Retinal pigment epithelial cell (primary cell): ENCODE measurements at regions not wholly inside any gene's neighbourhood (a gene's known extent, or its start where the extent isn't known, plus 50 kb on each side); places are given as distances from the start of the nearest gene placed in this dataset.

Experiments
- DNase-seq: peaks from one replicate; pipeline ENCODE4 v3.0.0-alpha.2; 2010; ENCODE audit warnings: low read depth
- H3K4me3 ChIP-seq: 2 replicates; pipeline ENCODE4 v1.5.1; 2011; ENCODE audit warnings: mild to moderate bottlenecking, low read length, control low read depth, moderate library complexity
- TF ChIP-seq, protein P1 (sequence below): conservative IDR thresholded peaks from 2 replicates; pipeline ENCODE4 v1.5.1; 2011; ENCODE audit warnings: low read depth, low read length, control low read depth, inconsistent platforms

DNA sequence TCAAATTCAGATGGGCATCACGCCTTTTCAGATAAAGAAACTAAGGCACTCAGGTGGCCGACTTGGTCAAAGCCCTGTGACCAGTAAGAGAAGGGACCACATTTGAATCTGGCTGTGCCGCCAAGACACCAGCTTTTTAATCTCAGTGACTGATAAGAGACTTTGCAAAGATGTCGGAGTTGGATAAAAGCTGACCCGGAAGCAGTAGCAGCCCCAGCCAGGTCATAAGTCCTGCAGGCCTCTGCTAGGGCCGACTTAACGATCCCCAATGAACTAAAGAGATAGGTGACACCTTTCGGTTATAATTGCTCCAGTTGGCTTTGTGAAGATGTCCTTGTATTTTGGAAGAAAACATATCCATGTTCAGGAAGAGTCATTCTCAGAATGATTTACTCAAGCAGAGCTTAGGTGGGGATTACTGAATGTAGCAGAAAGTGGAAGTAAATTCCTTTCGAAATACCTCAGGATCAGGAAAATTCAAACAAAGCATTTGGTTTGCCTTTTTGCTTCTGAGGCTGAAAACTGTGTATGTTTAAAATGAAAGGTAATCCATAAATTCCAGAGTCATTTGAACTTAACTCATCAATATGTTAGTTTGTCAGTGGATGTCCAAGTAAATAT is 164.2 kb upstream of the PITRM1 start:
- no peak for DNase-seq
- H3K4me3 ChIP-seq = no peak overlapping the region
- TF ChIP-seq, protein P1, sequence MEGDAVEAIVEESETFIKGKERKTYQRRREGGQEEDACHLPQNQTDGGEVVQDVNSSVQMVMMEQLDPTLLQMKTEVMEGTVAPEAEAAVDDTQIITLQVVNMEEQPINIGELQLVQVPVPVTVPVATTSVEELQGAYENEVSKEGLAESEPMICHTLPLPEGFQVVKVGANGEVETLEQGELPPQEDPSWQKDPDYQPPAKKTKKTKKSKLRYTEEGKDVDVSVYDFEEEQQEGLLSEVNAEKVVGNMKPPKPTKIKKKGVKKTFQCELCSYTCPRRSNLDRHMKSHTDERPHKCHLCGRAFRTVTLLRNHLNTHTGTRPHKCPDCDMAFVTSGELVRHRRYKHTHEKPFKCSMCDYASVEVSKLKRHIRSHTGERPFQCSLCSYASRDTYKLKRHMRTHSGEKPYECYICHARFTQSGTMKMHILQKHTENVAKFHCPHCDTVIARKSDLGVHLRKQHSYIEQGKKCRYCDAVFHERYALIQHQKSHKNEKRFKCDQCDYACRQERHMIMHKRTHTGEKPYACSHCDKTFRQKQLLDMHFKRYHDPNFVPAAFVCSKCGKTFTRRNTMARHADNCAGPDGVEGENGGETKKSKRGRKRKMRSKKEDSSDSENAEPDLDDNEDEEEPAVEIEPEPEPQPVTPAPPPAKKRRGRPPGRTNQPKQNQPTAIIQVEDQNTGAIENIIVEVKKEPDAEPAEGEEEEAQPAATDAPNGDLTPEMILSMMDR = no peak

DNA sequence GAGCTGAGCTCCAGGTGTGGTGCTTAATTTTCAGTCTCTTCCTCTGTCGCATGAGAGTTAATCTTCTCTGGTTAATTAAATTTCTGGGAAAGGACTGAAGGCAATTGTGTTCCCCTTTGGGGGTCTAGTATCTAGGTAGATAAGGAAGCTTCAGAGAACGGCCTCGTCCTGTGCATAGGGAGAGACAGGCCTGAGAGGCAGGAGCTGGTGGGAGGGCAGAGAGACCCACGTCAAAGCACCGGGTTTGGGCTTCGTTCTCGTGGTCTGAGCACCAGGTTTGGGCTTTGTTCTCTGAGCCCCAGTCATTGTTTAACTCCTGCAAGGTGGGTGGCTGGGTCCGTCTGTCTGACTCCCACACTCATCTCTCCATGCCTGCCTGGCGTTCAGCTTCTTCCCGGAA is 160.8 kb upstream of the PITRM1 start:
- TF ChIP-seq, protein P1 = no peak
- no peak overlapping the region for H3K4me3 ChIP-seq
- DNase-seq = no peak

DNA sequence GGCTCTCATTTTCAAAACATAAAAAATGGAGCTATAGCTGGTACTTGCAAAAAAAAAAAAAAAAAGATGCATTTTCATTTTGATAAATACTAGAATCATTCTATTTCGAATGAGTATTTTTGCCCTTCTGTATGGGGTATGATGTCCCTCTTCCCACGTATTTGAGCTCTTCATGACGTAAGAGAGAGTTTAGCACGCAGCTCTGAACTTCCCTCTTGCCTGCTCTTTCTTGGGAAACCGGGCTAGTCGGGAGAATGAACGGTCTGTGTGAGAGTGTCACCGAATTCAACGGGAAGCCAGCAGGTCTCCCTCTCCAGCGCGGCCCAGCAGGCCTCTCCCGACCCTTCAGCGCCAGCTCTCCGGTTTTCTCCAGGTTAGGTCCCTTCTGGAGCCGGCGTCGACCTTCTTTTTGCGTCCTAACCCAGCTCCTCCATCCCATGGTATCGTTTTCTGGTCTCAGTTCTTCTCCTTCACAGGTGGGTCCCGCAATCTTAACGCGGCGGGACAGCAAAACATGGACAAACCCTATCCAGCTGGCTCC is 159.2 kb upstream of the PITRM1 start:
- no peak overlapping the region for H3K4me3 ChIP-seq
- TF ChIP-seq, protein P1 = no peak
- no peak for DNase-seq

DNA sequence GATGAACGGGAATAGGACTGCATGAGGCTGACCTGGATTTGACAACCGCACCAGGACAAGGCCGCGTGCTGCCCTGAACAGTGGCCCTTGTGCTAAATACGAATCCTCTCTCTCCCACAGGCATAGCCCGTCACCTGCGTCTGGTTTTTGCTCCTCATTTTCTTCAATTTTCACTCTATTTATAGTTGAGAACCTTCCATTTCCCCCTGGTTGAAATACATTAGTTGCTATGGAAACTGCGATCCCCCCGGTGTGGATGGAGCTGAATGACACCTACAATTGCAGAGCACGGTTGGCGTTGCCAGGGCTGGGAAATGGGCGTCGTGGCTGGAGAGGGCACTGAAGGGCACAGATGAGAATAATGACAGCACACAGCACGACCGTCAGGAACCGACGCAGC is 158.6 kb upstream of the PITRM1 start:
- TF ChIP-seq, protein P1 = no peak
- DNase-seq = no peak
- no peak overlapping the region for H3K4me3 ChIP-seq

DNA sequence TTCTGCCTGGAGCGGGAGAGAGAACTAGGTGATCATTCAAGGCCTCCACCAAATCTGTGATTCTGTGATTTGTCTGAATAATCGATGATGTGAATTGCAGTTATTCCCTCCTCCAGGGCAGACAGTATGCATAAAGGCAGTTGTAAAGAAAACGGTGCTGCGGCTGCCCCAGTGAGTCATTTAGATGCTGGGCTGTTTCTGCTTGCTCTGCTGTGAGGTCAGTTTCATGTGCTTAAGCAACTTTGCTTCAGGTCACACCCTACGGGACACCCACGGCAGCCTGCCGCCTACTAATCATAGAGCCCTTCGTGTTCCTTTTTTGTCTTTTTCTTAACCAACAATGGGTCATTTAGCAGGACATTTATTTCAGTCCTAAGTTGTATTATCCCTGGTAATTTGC is 158.1 kb upstream of the PITRM1 start:
- DNase-seq = peak; percentile 41
- TF ChIP-seq, protein P1 = no peak
- no peak overlapping the region for H3K4me3 ChIP-seq

DNA sequence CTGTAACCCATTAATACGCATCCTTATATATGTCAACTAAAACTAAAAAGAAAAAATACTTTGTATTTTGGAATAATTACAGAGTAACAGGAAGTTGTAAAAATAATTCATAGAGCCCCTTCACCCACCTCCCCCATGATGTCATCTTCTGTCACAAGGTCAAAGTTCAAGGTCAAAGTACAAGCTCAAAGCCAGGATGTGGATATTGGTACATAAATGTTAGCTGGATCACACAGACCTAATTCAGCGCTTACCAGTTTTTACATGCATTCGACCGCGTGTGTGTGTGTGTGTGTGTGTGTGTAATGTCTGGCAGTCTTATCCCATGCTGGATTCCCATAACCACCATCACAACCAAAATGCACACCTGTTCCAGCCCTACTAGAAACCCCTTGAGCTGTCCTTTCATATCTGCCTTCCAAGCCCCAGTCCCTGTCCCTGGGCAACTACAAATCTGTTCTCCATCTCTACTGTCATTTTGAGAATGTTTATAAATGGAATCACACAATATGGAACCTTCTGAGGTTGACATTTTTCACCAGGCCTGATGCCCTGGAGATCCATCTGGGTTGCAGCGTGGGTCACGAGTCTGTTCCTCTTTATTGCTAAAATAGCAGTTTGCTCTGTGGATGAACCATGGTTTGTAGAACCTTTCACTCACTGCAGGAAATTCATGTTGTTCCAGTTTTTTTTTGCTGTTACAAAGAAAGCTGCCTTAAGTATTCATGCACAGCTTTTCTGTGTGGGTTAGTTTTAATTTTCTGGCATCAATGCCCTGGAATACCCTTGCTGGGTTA is 153.6 kb upstream of the PITRM1 start:
- DNase-seq = no peak
- H3K4me3 ChIP-seq = no peak overlapping the region
- TF ChIP-seq, protein P1 = no peak
